Neutrophil (primary cell): ENCODE measurements at regions not wholly inside any gene's neighbourhood (a gene's known extent, or its start where the extent isn't known, plus 50 kb on each side); places are given as distances from the start of the nearest gene placed in this dataset.

Source experiments
- H3K27ac ChIP-seq: fragments of 200-600 bp; sonication (generic); 2 replicates; pipeline ENCODE4 v1.5.1; 2016; ENCODE audit warnings: mild to moderate bottlenecking, moderate library complexity
- H3K27me3 ChIP-seq: fragments of 200-600 bp; sonication (generic); 2 replicates; pipeline ENCODE4 v1.6.0; 2016; ENCODE audit warnings: mild to moderate bottlenecking
- H3K36me3 ChIP-seq: fragments of 200-600 bp; sonication (generic); 2 replicates; pipeline ENCODE4 v1.5.1; 2017
- H3K4me1 ChIP-seq, 2 experiments: fragments of 200-600 bp in 1 of 2; sonication (generic) in 1 of 2; 1 replicate in 1 of 2; 2 replicates in 1 of 2; pipeline versions ENCODE4 v1.5.1 to v1.6.1; 2013 to 2016; ENCODE audit warnings: low read depth in 1 of 2, low read length in 1 of 2, mild to moderate bottlenecking in 1 of 2, moderate library complexity in 1 of 2; ENCODE audit not compliant: control insufficient read depth in 1 of 2, insufficient read depth in 1 of 2
- H3K4me3 ChIP-seq, 2 experiments: fragments of 200-600 bp in 1 of 2; sonication (generic) in 1 of 2; 1 replicate in 1 of 2; 2 replicates in 1 of 2; pipeline ENCODE4 v1.5.1; 2013 to 2016; ENCODE audit warnings: low read depth in 1 of 2, low read length in 1 of 2, mild to moderate bottlenecking in 1 of 2, moderate library complexity in 1 of 2
- H3K9me3 ChIP-seq: fragments of 200-600 bp; sonication (generic); 2 replicates; pipeline ENCODE4 v1.5.1; 2016
- CTCF ChIP-seq: fragments of 200-600 bp; sonication (generic); IDR thresholded peaks from 2 replicates; pipeline ENCODE4 v1.5.1; 2016; ENCODE audit warnings: antibody characterized with exemption

GRCh38 chr4:28176942-28177341 lies 1316.3 kb downstream of the STIM2 start:
- Histone ChIP-seq H3K36me3 (no peaks in the 10 kb centered on the region), H3K4me3 (no peak overlapping the region), H3K9me3 (no peaks in the 10 kb centered on the region), H3K27me3 (no peaks in the 10 kb centered on the region), H3K4me1 (no peaks in the 10 kb centered on the region), H3K27ac (no peak overlapping the region)
- no peak for TF ChIP-seq CTCF

- TF ChIP-seq CTCF: no peak
- H3K4me1 ChIP-seq: no peaks in the 10 kb centered on the region
- H3K27me3 ChIP-seq: no peaks in the 10 kb centered on the region
- no peak overlapping the region for H3K27ac ChIP-seq
- H3K36me3 ChIP-seq: no peaks in the 10 kb centered on the region
- H3K4me3 ChIP-seq: no peak overlapping the region
- H3K9me3 ChIP-seq: no peaks in the 10 kb centered on the region
Observed at GRCh38 chr4:28177641-28178040, 1317.0 kb downstream of the STIM2 start.

- no peak for TF ChIP-seq CTCF
- Histone ChIP-seq H3K4me3 (no peak overlapping the region), H3K27ac (no peak overlapping the region), H3K4me1 (no peaks in the 10 kb centered on the region), H3K36me3 (no peaks in the 10 kb centered on the region), H3K9me3 (no peaks in the 10 kb centered on the region), H3K27me3 (no peaks in the 10 kb centered on the region)
Observed at GRCh38 chr4:28179126-28179525, 1318.5 kb downstream of the STIM2 start.

- TF ChIP-seq CTCF: no peak
- Histone ChIP-seq H3K4me1 (no peaks in the 10 kb centered on the region), H3K36me3 (no peaks in the 10 kb centered on the region), H3K27ac (no peak overlapping the region), H3K9me3 (no peaks in the 10 kb centered on the region), H3K4me3 (no peak overlapping the region), H3K27me3 (no peaks in the 10 kb centered on the region)
Observed at GRCh38 chr4:28209371-28209924, 1348.8 kb downstream of the STIM2 start.

- Histone ChIP-seq H3K4me1 (no peaks in the 10 kb centered on the region), H3K4me3 (no peak overlapping the region), H3K27me3 (no peaks in the 10 kb centered on the region), H3K27ac (no peak overlapping the region), H3K36me3 (no peaks in the 10 kb centered on the region), H3K9me3 (no peaks in the 10 kb centered on the region)
- TF ChIP-seq CTCF: no peak
Observed at GRCh38 chr4:28211676-28212470, 1351.2 kb downstream of the STIM2 start.
